ENCODE measurements at regions not wholly inside any gene's neighbourhood (a gene's known extent, or its start where the extent isn't known, plus 50 kb on each side); places are given as distances from the start of the nearest gene placed in this dataset.

DNA sequence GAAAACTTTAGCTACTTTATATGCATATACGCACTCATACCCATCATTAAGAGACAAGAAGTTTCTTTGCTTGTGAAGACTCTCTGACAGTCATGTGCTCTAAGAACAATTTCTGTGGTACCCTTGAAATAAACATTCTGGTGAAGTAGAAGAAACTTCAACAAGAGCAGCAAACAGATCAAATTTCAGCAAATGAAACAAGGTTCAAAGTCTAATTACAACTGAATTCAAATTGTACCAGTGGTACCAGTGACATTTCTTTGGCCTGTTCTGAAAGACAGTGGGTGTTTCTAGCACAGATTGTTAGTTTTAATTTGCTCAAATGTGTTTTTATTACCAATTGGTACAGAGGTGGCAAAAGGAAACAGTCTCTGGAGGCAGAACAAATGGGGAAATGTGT, 391.0 kb downstream of the CHSY3 start:
- H2AFZ ChIP-seq: 0 out of 2 replicates have a peak overlapping the region, but pooled peaks have one; percentile 3
- no peaks in the 10 kb centered on the region for H3K27me3 Mint-ChIP-seq (ENCODE audit: insufficient read depth, low read depth, poor library complexity)
- no peak overlapping the region for H3K4me3 ChIP-seq
- H3K79me2 ChIP-seq (replicated peaks; ENCODE audit: insufficient read depth): no peaks in the 10 kb centered on the region
- no peak overlapping the region for H3K4me2 ChIP-seq
- H4K20me1 ChIP-seq (replicated peaks; ENCODE audit: insufficient read depth): no peaks in the 10 kb centered on the region
- H3K9me2 ChIP-seq (ENCODE audit: insufficient read depth): no peaks in the 10 kb centered on the region
- H3K36me3 Mint-ChIP-seq (ENCODE audit: low read depth): no peaks in the 10 kb centered on the region
- no peaks in the 10 kb centered on the region for H3K4me1 ChIP-seq (ENCODE audit: insufficient read depth)
- no peak for ATAC-seq
- no peaks in the 10 kb centered on the region; the same call in 2 of the 3 replicates for H3K9me3 Mint-ChIP-seq
- H3K27ac Mint-ChIP-seq: no peak overlapping the region
- H3K36me3 ChIP-seq (ENCODE audit: insufficient read depth): no peaks in the 10 kb centered on the region
- H3K4me1 Mint-ChIP-seq: no peaks in the 10 kb centered on the region
- no peak overlapping the region for H3K4me3 Mint-ChIP-seq
- DNase-seq (ENCODE audit: low spot score): no peak
- no peaks in the 10 kb centered on the region for H3K27me3 ChIP-seq (ENCODE audit: insufficient read depth)
- H3F3A ChIP-seq (replicated peaks; ENCODE audit: low read depth): no peaks in the 10 kb centered on the region
- no peak overlapping the region for H3K27ac ChIP-seq (ENCODE audit: low read depth)
- TF ChIP-seq ZNF114 (CRISPR knock-in tag; IDR thresholded peaks at IDR 0.05) (no peak), ZNF331 (CRISPR knock-in tag; IDR thresholded peaks at IDR 0.05; ENCODE audit: low read depth) (no peak), STAT1 (IDR thresholded peaks at IDR 0.05; ENCODE audit: unreplicated experiment) (no peak), POLR2AphosphoS5 (IDR thresholded peaks at IDR 0.05; ENCODE audit: low read depth) (no peak), EZH2 (IDR thresholded peaks at IDR 0.05; ENCODE audit: low read depth, unreplicated experiment) (no peak), CREB1 (CRISPR knock-in tag; IDR thresholded peaks at IDR 0.05; ENCODE audit: low read depth) (no peak), JUNB (IDR thresholded peaks at IDR 0.05; ENCODE audit: unreplicated experiment) (no peak), EZH2phosphoT487 (IDR thresholded peaks at IDR 0.05; ENCODE audit: unreplicated experiment) (no peak), NANOG (IDR thresholded peaks at IDR 0.05; ENCODE audit: borderline replicate concordance) (no peak)
- TF ChIP-seq, protein P1, sequence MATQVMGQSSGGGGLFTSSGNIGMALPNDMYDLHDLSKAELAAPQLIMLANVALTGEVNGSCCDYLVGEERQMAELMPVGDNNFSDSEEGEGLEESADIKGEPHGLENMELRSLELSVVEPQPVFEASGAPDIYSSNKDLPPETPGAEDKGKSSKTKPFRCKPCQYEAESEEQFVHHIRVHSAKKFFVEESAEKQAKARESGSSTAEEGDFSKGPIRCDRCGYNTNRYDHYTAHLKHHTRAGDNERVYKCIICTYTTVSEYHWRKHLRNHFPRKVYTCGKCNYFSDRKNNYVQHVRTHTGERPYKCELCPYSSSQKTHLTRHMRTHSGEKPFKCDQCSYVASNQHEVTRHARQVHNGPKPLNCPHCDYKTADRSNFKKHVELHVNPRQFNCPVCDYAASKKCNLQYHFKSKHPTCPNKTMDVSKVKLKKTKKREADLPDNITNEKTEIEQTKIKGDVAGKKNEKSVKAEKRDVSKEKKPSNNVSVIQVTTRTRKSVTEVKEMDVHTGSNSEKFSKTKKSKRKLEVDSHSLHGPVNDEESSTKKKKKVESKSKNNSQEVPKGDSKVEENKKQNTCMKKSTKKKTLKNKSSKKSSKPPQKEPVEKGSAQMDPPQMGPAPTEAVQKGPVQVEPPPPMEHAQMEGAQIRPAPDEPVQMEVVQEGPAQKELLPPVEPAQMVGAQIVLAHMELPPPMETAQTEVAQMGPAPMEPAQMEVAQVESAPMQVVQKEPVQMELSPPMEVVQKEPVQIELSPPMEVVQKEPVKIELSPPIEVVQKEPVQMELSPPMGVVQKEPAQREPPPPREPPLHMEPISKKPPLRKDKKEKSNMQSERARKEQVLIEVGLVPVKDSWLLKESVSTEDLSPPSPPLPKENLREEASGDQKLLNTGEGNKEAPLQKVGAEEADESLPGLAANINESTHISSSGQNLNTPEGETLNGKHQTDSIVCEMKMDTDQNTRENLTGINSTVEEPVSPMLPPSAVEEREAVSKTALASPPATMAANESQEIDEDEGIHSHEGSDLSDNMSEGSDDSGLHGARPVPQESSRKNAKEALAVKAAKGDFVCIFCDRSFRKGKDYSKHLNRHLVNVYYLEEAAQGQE (IDR thresholded peaks at IDR 0.05; ENCODE audit: unreplicated experiment): no peak
- TF ChIP-seq, protein P2, sequence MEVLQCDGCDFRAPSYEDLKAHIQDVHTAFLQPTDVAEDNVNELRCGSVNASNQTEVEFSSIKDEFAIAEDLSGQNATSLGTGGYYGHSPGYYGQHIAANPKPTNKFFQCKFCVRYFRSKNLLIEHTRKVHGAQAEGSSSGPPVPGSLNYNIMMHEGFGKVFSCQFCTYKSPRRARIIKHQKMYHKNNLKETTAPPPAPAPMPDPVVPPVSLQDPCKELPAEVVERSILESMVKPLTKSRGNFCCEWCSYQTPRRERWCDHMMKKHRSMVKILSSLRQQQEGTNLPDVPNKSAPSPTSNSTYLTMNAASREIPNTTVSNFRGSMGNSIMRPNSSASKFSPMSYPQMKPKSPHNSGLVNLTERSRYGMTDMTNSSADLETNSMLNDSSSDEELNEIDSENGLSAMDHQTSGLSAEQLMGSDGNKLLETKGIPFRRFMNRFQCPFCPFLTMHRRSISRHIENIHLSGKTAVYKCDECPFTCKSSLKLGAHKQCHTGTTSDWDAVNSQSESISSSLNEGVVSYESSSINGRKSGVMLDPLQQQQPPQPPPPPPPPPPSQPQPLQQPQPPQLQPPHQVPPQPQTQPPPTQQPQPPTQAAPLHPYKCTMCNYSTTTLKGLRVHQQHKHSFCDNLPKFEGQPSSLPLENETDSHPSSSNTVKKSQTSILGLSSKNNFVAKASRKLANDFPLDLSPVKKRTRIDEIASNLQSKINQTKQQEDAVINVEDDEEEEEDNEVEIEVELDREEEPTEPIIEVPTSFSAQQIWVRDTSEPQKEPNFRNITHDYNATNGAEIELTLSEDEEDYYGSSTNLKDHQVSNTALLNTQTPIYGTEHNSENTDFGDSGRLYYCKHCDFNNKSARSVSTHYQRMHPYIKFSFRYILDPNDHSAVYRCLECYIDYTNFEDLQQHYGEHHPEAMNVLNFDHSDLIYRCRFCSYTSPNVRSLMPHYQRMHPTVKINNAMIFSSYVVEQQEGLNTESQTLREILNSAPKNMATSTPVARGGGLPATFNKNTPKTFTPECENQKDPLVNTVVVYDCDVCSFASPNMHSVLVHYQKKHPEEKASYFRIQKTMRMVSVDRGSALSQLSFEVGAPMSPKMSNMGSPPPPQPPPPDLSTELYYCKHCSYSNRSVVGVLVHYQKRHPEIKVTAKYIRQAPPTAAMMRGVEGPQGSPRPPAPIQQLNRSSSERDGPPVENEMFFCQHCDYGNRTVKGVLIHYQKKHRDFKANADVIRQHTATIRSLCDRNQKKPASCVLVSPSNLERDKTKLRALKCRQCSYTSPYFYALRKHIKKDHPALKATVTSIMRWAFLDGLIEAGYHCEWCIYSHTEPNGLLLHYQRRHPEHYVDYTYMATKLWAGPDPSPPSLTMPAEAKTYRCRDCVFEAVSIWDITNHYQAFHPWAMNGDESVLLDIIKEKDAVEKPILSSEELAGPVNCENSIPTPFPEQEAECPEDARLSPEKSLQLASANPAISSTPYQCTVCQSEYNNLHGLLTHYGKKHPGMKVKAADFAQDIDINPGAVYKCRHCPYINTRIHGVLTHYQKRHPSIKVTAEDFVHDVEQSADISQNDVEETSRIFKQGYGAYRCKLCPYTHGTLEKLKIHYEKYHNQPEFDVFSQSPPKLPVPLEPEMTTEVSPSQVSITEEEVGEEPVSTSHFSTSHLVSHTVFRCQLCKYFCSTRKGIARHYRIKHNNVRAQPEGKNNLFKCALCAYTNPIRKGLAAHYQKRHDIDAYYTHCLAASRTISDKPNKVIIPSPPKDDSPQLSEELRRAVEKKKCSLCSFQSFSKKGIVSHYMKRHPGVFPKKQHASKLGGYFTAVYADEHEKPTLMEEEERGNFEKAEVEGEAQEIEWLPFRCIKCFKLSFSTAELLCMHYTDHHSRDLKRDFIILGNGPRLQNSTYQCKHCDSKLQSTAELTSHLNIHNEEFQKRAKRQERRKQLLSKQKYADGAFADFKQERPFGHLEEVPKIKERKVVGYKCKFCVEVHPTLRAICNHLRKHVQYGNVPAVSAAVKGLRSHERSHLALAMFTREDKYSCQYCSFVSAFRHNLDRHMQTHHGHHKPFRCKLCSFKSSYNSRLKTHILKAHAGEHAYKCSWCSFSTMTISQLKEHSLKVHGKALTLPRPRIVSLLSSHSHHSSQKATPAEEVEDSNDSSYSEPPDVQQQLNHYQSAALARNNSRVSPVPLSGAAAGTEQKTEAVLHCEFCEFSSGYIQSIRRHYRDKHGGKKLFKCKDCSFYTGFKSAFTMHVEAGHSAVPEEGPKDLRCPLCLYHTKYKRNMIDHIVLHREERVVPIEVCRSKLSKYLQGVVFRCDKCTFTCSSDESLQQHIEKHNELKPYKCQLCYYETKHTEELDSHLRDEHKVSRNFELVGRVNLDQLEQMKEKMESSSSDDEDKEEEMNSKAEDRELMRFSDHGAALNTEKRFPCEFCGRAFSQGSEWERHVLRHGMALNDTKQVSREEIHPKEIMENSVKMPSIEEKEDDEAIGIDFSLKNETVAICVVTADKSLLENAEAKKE (CRISPR knock-in tag; IDR thresholded peaks at IDR 0.05): no peak
- TF ChIP-seq, protein P3, sequence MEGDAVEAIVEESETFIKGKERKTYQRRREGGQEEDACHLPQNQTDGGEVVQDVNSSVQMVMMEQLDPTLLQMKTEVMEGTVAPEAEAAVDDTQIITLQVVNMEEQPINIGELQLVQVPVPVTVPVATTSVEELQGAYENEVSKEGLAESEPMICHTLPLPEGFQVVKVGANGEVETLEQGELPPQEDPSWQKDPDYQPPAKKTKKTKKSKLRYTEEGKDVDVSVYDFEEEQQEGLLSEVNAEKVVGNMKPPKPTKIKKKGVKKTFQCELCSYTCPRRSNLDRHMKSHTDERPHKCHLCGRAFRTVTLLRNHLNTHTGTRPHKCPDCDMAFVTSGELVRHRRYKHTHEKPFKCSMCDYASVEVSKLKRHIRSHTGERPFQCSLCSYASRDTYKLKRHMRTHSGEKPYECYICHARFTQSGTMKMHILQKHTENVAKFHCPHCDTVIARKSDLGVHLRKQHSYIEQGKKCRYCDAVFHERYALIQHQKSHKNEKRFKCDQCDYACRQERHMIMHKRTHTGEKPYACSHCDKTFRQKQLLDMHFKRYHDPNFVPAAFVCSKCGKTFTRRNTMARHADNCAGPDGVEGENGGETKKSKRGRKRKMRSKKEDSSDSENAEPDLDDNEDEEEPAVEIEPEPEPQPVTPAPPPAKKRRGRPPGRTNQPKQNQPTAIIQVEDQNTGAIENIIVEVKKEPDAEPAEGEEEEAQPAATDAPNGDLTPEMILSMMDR (conservative IDR thresholded peaks at IDR 0.05; ENCODE audit: low read depth in 2 of 2): no peak
- TF ChIP-seq, protein P4, sequence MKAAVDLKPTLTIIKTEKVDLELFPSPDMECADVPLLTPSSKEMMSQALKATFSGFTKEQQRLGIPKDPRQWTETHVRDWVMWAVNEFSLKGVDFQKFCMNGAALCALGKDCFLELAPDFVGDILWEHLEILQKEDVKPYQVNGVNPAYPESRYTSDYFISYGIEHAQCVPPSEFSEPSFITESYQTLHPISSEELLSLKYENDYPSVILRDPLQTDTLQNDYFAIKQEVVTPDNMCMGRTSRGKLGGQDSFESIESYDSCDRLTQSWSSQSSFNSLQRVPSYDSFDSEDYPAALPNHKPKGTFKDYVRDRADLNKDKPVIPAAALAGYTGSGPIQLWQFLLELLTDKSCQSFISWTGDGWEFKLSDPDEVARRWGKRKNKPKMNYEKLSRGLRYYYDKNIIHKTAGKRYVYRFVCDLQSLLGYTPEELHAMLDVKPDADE (IDR thresholded peaks at IDR 0.05): no peak

Data from GM23338 (cell line).